ENCODE measurements at regions not wholly inside any gene's neighbourhood (a gene's known extent, or its start where the extent isn't known, plus 50 kb on each side); places are given as distances from the start of the nearest gene placed in this dataset.

GRCh38 chr9:89923961-89924504, 319.2 kb downstream of the GADD45G start:
- DNase-seq: no peak

GRCh38 chr9:89924611-89925010, 319.8 kb downstream of the GADD45G start:
- DNase-seq: no peak

- DNase-seq: no peak
These were observed 321.4 kb downstream of the GADD45G start for GRCh38 chr9:89926167-89926566.

GRCh38 chr9:89926691-89927220, 321.9 kb downstream of the GADD45G start:
- DNase-seq: no peak

- no peak for DNase-seq
These were observed 323.3 kb downstream of the GADD45G start for GRCh38 chr9:89928106-89928505.

- DNase-seq: no peak
These were observed 323.9 kb downstream of the GADD45G start for GRCh38 chr9:89928521-89929275.

- no peak for DNase-seq
These were observed 324.5 kb downstream of the GADD45G start for GRCh38 chr9:89929315-89929672.

- DNase-seq: no peak
These were observed 325.1 kb downstream of the GADD45G start for GRCh38 chr9:89929673-89930480.

GRCh38 chr9:89933578-89933977, 328.8 kb downstream of the GADD45G start:
- no peak for DNase-seq

GRCh38 chr9:89935115-89935514, 330.3 kb downstream of the GADD45G start:
- no peak for DNase-seq

GRCh38 chr9:89935801-89936200, 331.0 kb downstream of the GADD45G start:
- DNase-seq: no peak

GRCh38 chr9:89937051-89937450, 332.2 kb downstream of the GADD45G start:
- DNase-seq: no peak

- DNase-seq: no peak
These were observed 334.4 kb downstream of the GADD45G start for GRCh38 chr9:89939181-89939580.

GRCh38 chr9:89939626-89940292, 334.9 kb downstream of the GADD45G start:
- no peak for DNase-seq

GRCh38 chr9:89940625-89941024, 335.8 kb downstream of the GADD45G start:
- DNase-seq: no peak

- no peak for DNase-seq
These were observed 337.1 kb downstream of the GADD45G start for GRCh38 chr9:89941875-89942274.

GRCh38 chr9:89942643-89943042, 337.8 kb downstream of the GADD45G start:
- DNase-seq: no peak

GRCh38 chr9:89943309-89943708, 338.5 kb downstream of the GADD45G start:
- DNase-seq: no peak

GRCh38 chr9:89943728-89944127, 338.9 kb downstream of the GADD45G start:
- DNase-seq: no peak

GRCh38 chr9:89945133-89945532, 340.3 kb downstream of the GADD45G start:
- DNase-seq: no peak

- no peak for DNase-seq
These were observed 341.9 kb downstream of the GADD45G start for GRCh38 chr9:89946741-89947140.

GRCh38 chr9:89949111-89949510, 344.3 kb downstream of the GADD45G start:
- DNase-seq: no peak

- DNase-seq: no peak
These were observed 346.9 kb downstream of the GADD45G start for GRCh38 chr9:89951675-89952074.

Measured in amniotic stem cell (primary cell).